H7 (cell line): ENCODE measurements at regions not wholly inside any gene's neighbourhood (a gene's known extent, or its start where the extent isn't known, plus 50 kb on each side); places are given as distances from the start of the nearest gene placed in this dataset.

ENCODE experiments used
- DNase-seq: peaks from one replicate; pipeline ENCODE4 v3.0.0; 2012
- H3K27me3 ChIP-seq: 2 replicates; pipeline ENCODE4 v1.6.0; 2011; ENCODE audit warnings: mild to moderate bottlenecking, low read length; ENCODE audit not compliant: control insufficient read depth, insufficient read depth
- H3K36me3 ChIP-seq: replicated peaks from 2 replicates; pipeline ENCODE4 v1.5.1; 2011; ENCODE audit warnings: low read length; ENCODE audit not compliant: control insufficient read depth, insufficient read depth
- H3K4me3 ChIP-seq: 2 replicates; pipeline ENCODE4 v1.5.1; 2011; ENCODE audit warnings: low read depth, mild to moderate bottlenecking, control low read depth, low read length, moderate library complexity; ENCODE audit not compliant: insufficient read depth

DNA sequence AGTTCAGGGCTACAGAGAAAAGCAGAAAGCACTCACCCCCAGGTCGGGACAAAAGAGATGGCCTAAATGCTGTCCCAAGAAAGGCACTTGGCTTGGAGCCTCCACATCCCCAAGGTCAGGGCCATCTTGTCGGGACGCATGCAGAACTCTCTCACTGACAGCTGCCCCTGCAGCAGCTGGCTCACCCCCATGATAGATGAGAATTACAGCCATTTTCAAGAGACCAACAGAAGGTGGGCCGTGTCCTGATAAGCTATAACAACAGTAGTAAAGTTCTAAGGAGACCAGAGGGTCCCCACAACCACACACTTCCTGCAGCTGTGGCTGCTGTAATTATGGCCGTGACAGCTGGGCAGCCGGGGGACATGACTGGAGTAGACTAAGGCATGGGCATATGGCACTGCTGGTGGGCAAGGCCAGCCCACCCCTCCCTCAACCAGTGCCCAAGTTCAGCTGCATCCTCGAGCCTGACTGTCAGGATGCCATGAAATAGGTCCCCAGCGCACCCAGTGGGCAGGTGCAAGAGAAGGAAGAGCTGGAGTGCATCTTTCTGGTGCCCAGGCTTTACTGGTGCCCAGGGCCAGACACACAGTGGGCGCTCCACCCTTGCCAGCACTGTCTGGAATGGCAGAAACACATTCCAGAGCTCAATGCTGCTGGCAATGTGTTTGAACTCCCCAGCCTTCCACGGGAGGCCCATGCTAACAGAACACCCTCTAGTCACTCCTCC, 436.7 kb upstream of the ZNF507 start:
- Histone ChIP-seq H3K4me3 (no peak overlapping the region), H3K27me3 (no peaks in the 10 kb centered on the region), H3K36me3 (no peaks in the 10 kb centered on the region)
- DNase-seq = no peak

DNA sequence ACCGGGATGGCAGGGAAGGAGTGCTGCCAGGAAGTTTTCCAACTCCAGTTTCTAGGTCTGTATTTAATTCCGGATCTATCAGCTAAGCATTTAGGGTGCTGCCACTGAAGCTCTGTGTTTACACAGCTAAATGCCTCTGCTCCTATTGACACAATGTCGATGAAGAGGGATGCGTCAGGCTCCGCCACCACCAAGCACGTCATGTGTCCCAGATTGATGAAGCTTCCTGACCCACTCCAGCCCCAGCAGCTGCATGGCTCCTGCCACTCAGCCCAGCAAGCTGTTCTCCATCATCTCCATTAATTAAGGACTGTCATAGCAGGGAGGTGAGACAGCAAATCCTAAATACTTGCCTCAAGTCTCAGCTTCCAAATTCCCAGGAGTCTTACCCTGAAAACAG, 435.2 kb upstream of the ZNF507 start:
- no peak overlapping the region for H3K4me3 ChIP-seq
- H3K27me3 ChIP-seq = no peaks in the 10 kb centered on the region
- no peaks in the 10 kb centered on the region for H3K36me3 ChIP-seq
- DNase-seq = no peak

DNA sequence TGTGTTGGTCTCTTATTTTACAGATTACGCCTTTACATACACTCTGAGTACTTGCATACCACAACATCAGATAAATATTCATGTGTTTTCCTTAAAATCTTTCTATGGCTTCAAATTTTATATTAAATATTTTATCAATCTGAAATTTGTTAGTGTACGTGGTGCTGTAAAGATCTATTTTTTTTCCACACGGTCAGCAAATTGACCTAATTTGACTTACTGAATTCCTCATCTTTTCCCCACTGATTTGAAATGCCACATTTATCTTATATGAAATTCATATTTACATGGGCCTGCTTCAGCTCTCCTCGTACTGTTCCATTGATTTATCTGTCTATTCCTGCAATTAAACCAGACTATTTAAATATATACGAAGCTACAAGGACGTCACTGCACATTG, 433.8 kb upstream of the ZNF507 start:
- H3K4me3 ChIP-seq = no peak overlapping the region
- no peak for DNase-seq
- no peaks in the 10 kb centered on the region for H3K36me3 ChIP-seq
- no peaks in the 10 kb centered on the region for H3K27me3 ChIP-seq

DNA sequence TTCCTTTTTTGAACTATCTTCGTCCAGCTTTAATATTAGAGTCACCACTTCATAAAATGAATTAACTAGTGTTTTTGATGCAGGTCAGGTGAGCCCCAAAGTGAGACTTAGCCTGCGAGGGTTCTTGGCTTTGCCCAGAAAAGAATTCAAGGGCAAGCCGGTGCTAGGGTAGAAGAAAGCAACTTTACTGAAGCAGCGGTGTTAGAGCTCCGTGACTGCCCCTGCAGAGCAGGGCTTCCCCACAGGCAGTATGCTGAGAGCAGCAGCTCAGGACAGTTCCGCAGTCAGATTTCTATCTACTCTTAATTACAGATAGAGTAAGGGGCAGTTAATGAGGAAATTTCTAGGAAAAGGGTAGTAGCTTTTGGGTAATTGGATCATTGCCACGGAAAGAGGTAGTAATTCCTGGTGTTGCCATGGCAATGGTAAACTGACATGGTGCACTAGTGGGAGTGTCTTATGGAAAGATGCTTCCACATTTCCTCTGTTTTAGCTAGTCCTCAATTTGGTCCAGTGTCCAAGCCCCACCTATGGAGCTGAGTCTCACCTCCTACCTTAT, 432.2 kb upstream of the ZNF507 start:
- Histone ChIP-seq H3K36me3 (no peaks in the 10 kb centered on the region), H3K27me3 (no peaks in the 10 kb centered on the region), H3K4me3 (no peak overlapping the region)
- no peak for DNase-seq

DNA sequence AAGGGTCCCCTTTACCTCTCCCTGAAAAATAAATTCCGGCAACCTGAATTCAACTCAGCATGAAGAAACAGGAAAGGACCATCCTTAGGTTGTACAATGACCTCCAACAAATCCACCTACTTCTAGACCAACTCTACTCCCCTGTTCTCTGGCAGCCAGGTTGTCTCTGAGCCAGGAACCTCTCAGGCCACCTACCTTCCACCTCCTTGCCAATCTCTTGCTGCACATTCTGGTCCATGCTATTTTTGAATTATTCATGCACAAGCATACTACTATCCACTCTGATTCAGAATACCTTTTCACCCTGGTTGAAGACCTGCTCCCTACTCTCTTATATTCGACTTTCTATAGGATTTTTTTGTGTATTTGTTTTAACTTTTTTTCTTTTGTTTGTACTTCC, 415.0 kb upstream of the ZNF507 start:
- Histone ChIP-seq H3K36me3 (no peaks in the 10 kb centered on the region), H3K4me3 (no peak overlapping the region), H3K27me3 (no peaks in the 10 kb centered on the region)
- no peak for DNase-seq

DNA sequence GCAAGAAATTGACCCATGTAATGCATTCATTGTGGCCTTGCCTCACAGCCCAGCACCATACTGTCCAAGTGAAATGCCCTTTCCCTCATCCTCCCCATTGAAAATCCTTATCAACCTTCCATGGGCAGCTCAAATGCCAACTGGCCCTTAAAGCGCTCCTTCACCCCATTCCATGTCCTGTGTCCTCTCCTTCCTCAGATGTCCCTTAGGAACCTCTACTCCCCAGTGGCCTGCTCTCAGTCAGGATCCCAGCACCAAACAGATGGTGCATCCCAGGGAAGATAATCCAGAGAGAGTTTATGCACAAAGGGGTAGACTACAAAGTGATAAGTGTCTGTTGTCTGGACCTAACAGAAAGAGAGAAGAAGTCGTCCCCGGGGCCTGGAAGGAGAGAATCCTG, 407.4 kb upstream of the ZNF507 start:
- Histone ChIP-seq H3K36me3 (no peaks in the 10 kb centered on the region), H3K4me3 (no peak overlapping the region), H3K27me3 (no peaks in the 10 kb centered on the region)
- no peak for DNase-seq

DNA sequence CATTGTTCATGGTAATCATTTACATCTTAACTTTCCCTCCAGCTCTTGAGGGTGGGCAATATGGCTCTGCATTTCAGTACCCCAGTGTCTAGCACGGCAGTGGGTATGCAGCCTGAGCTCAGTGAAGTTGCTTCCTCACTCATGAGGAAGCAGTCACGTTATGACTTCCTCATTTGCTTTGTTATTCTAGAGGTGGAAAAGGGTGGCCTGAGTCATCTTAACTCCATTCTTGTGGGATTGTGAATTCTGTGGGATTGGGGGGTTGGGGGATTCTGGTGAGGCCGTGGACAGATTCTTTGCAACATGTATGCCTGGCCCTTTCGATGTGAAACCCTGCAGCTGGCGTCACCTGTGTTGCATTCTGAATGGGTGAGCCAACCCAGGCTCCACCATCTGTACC, 406.7 kb upstream of the ZNF507 start:
- Histone ChIP-seq H3K4me3 (no peak overlapping the region), H3K27me3 (no peaks in the 10 kb centered on the region), H3K36me3 (no peaks in the 10 kb centered on the region)
- DNase-seq = no peak

DNA sequence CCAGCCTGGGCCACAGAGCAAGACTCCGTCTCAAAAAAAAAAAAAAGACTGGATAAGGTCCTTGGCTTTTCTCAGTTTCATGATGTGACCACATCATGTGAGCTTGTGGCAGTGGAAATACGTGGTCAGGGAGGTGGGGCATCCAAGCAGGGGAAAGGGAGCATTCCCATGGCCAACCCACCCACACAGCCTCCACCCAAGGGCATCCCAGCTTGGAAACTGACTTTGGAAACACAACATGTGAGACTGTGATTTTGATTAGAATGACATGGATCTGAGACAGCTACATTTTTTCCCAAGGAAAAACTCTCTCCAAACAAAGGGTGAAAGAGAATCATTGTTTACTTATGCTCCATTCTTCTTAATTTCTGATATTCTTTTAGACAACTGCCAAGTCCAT, 405.0 kb upstream of the ZNF507 start:
- H3K4me3 ChIP-seq = no peak overlapping the region
- no peak for DNase-seq
- H3K27me3 ChIP-seq = no peaks in the 10 kb centered on the region
- H3K36me3 ChIP-seq = no peaks in the 10 kb centered on the region

DNA sequence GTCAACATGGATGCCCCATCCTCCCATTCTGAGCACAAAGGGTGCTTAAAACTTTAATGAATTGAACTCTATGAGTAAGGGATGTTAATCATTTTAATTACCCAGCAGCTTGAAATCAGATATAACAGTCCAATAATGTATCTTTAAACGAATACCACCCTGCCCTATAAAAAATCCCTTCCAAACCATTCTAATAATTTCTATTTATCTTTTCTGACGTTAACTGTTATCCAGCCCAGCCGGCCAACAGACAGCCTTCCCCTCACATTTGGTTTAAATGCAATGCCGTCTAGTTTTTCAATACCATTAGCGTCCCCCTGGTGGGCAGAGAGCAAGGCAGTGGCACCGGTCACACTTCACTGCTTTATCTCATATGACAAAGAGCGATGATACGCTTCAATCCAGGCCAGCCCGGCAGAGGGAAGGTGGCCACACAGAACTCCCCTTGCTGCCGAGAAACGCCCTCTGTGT, 402.2 kb upstream of the ZNF507 start:
- no peaks in the 10 kb centered on the region for H3K27me3 ChIP-seq
- H3K36me3 ChIP-seq = no peaks in the 10 kb centered on the region
- DNase-seq = peak; percentile 54
- H3K4me3 ChIP-seq = no peak overlapping the region

DNA sequence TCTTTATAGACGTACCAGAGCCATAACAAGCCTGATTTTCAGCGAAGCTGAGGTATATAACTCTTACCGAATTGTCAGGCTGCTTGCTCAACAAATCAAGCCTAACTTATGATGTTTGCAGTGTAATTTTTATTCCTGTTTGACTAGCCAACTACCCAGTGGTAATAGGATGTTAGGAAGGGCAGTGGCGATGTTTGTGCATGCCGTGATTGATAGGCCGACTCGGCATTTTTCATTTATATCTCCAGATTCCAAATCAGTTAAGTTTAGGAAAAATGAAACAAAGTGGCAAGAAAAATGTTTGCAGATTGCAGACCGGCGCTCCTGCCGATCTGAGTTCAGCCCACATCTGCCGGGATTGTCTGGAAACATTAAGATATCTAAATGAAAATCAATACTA, 401.6 kb upstream of the ZNF507 start:
- no peak for DNase-seq
- Histone ChIP-seq H3K36me3 (no peaks in the 10 kb centered on the region), H3K4me3 (no peak overlapping the region), H3K27me3 (no peaks in the 10 kb centered on the region)

DNA sequence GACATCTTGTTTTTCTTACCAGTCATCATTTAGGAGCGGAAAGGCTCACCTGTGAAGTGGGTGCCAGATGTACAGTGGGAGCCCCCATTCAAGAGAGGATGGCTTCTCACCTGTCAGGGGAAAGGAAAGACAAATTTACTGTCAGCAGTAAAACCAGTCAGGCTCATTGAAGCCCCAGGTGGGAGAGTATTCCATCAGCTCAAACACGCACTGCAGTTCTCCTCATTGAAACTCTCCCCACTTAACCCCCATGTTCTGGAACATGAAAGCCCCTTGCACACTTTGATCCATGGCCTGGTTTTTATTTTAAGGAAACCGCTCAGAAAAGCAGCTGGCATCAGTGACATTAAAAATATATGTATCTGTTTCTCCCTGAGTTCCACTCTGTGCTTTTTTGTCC, 401.1 kb upstream of the ZNF507 start:
- Histone ChIP-seq H3K27me3 (no peaks in the 10 kb centered on the region), H3K36me3 (no peaks in the 10 kb centered on the region), H3K4me3 (no peak overlapping the region)
- no peak for DNase-seq

DNA sequence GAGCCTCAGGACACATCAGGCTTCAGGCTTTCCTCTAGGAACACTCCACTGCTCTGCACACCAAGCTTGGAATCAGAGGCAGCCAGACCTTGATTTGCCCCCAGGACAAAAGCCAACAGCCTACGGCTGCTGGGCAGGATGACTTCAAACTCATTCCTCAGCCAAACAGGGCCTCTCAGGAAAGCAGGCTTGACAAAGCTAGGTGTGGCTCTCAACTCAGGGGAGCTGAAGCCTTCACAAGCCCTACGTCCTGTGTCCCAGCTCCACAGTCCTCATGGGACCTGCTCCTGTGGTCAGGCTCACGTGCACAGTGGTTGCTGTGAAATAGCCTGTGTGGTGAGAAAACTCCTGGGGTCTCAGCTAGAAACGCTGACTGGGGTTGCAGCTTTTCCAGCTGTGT, 398.9 kb upstream of the ZNF507 start:
- Histone ChIP-seq H3K4me3 (no peak overlapping the region), H3K36me3 (no peaks in the 10 kb centered on the region), H3K27me3 (no peaks in the 10 kb centered on the region)
- no peak for DNase-seq

DNA sequence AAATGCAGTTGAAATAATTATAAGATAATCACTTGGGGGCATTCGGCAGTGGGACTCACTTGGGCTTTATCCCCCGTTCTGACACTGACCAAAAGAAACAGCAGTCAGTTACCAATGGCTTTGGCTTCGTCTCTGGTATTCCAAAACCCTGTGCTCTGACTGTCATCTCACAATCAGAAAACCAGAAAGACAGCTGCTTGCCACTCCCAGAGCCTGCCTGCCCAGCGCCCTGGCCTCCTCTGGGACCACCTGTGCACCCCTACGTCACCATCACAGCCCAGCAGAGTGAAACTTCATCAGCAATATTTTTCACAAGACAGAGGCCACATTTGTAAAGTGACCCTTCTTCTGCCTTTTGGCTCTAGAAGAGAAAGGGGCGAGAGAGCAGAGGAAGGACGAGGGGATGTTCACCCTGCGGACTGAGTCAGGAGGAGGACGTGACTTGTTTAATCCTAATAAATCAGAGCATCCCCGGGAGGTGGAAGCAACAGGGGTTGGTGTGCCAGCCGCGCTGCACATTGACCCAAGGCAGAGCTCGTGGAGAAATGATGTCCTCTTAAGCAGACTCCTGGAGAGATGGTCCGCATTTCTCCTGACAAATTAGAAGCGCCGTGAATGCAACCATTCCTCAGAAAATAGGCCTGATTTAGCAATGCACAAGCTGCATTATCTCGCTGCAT, 397.8 kb upstream of the ZNF507 start:
- Histone ChIP-seq H3K27me3 (no peaks in the 10 kb centered on the region), H3K36me3 (no peaks in the 10 kb centered on the region), H3K4me3 (no peak overlapping the region)
- DNase-seq = peak; percentile 1

DNA sequence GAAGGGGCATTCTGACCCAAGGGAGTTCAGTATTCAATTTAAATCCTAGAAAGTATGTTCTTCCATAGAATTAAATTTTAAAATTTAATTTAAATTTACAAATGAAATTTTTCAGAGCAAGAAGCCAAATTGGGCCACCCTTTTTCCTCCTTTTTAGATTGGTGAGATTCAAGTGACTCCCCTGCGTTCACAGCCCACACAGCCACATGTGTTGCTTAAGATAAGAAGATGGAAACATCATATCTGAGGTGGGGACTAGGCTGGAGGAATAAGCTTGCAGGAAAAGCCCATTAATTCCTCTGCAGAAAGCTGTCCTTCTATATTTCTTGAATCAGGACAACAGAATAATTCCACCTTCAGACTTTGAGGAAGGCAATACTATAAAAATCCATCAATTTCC, 392.7 kb upstream of the ZNF507 start:
- H3K27me3 ChIP-seq = no peaks in the 10 kb centered on the region
- no peaks in the 10 kb centered on the region for H3K36me3 ChIP-seq
- H3K4me3 ChIP-seq = no peak overlapping the region
- DNase-seq = no peak

DNA sequence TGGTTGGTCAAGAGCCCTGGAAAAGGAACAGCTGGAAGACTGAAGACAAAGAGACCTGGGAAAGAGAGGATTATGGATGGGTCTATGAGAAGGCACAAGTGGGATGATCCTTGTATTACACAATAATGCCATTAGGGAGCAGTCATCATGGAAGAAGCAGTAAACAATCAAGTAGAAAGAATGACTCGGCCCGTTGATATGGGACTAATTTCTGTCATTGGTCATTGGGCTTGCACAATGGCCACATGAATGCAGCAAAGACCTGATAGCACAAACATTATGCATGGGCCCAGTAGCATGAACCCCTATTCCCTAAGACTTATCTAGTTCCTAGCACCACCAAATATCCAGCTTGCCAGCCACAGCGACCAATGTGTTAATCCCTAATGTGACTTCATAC, 390.3 kb upstream of the ZNF507 start:
- no peak overlapping the region for H3K4me3 ChIP-seq
- no peaks in the 10 kb centered on the region for H3K27me3 ChIP-seq
- H3K36me3 ChIP-seq = no peaks in the 10 kb centered on the region
- DNase-seq = no peak
